ENCODE measurements at regions not wholly inside any gene's neighbourhood (a gene's known extent, or its start where the extent isn't known, plus 50 kb on each side); places are given as distances from the start of the nearest gene placed in this dataset.

- H3K9me3 Mint-ChIP-seq (ENCODE audit: unreplicated experiment) = no peaks in the 10 kb centered on the region
- no peaks in the 10 kb centered on the region for H3K27me3 Mint-ChIP-seq (ENCODE audit: insufficient read depth, unreplicated experiment)
- CTCF ChIA-PET = no interaction called here
- POLR2A ChIA-PET = no interaction called here
- H3K4me1 Mint-ChIP-seq (ENCODE audit: low read depth, unreplicated experiment) = no peaks in the 10 kb centered on the region
- H3K27ac Mint-ChIP-seq (ENCODE audit: unreplicated experiment) = no peak overlapping the region
- Histone ChIP-seq H3K9me3 (no peaks in the 10 kb centered on the region), H3K36me3 (ENCODE audit: control insufficient read depth, insufficient read depth, low read length) (no peaks in the 10 kb centered on the region), H3K4me1 (0 out of 2 replicates have a peak, but pooled peaks cover 5% of the 10 kb centered on the region), H3K27me3 (replicated peaks; ENCODE audit: control insufficient read depth, insufficient read depth, low read length) (no peaks in the 10 kb centered on the region), H3K4me3 (ENCODE audit: low read depth, low read length) (no peak overlapping the region)
- H3K4me3 Mint-ChIP-seq (ENCODE audit: unreplicated experiment) = no peak overlapping the region
- no peaks in the 10 kb centered on the region for H3K36me3 Mint-ChIP-seq (ENCODE audit: insufficient read depth, unreplicated experiment)
- no peak for DNase-seq
- intact Hi-C loops (cut with micrococcal nuclease; ENCODE audit: unreplicated experiment) = no loop called here
- BruUV-seq (replicated peaks) = no TSS peak
- no peak for TF ChIP-seq CTCF (IDR thresholded peaks at IDR 0.05; ENCODE audit: insufficient read depth in 1 of 2, low read depth in 1 of 2, low read length in 1 of 2, severe bottlenecking in 1 of 2, unreplicated experiment in 1 of 2)
Measured at GRCh38 chr17:72301887-72302286, 181.1 kb downstream of the SOX9 start.

GRCh38 chr17:72302735-72303134, 181.9 kb downstream of the SOX9 start:
- ChIA-PET POLR2A (no interaction called here), CTCF (no interaction called here)
- intact Hi-C loops (cut with micrococcal nuclease; ENCODE audit: unreplicated experiment) = no loop called here
- Histone ChIP-seq H3K4me3 (ENCODE audit: low read depth, low read length) (no peak overlapping the region), H3K36me3 (ENCODE audit: control insufficient read depth, insufficient read depth, low read length) (no peaks in the 10 kb centered on the region), H3K9me3 (no peaks in the 10 kb centered on the region), H3K27me3 (replicated peaks; ENCODE audit: control insufficient read depth, insufficient read depth, low read length) (no peaks in the 10 kb centered on the region), H3K4me1 (0 out of 2 replicates have a peak, but pooled peaks cover 5% of the 10 kb centered on the region)
- no peak overlapping the region for H3K4me3 Mint-ChIP-seq (ENCODE audit: unreplicated experiment)
- no peaks in the 10 kb centered on the region for H3K9me3 Mint-ChIP-seq (ENCODE audit: unreplicated experiment)
- no peak for DNase-seq
- no peak for TF ChIP-seq CTCF (IDR thresholded peaks at IDR 0.05; ENCODE audit: insufficient read depth in 1 of 2, low read depth in 1 of 2, low read length in 1 of 2, severe bottlenecking in 1 of 2, unreplicated experiment in 1 of 2)
- H3K27me3 Mint-ChIP-seq (ENCODE audit: insufficient read depth, unreplicated experiment) = no peaks in the 10 kb centered on the region
- no peak overlapping the region for H3K27ac Mint-ChIP-seq (ENCODE audit: unreplicated experiment)
- no peaks in the 10 kb centered on the region for H3K4me1 Mint-ChIP-seq (ENCODE audit: low read depth, unreplicated experiment)
- BruUV-seq (replicated peaks) = no TSS peak
- no peaks in the 10 kb centered on the region for H3K36me3 Mint-ChIP-seq (ENCODE audit: insufficient read depth, unreplicated experiment)

- ChIA-PET POLR2A (no interaction called here), CTCF (no interaction called here)
- no peaks in the 10 kb centered on the region for H3K36me3 Mint-ChIP-seq (ENCODE audit: insufficient read depth, unreplicated experiment)
- H3K9me3 Mint-ChIP-seq (ENCODE audit: unreplicated experiment) = no peaks in the 10 kb centered on the region
- no peaks in the 10 kb centered on the region for H3K27me3 ChIP-seq (replicated peaks; ENCODE audit: control insufficient read depth, insufficient read depth, low read length)
- H3K27ac Mint-ChIP-seq (ENCODE audit: unreplicated experiment) = no peak overlapping the region
- H3K4me1 Mint-ChIP-seq (ENCODE audit: low read depth, unreplicated experiment) = no peaks in the 10 kb centered on the region
- no peaks in the 10 kb centered on the region for H3K36me3 ChIP-seq (ENCODE audit: control insufficient read depth, insufficient read depth, low read length)
- 0 out of 2 replicates have a peak, but pooled peaks cover 5% of the 10 kb centered on the region for H3K4me1 ChIP-seq
- DNase-seq = no peak
- no peak overlapping the region for H3K4me3 ChIP-seq (ENCODE audit: low read depth, low read length)
- BruUV-seq (replicated peaks) = no TSS peak
- no peak for TF ChIP-seq CTCF (IDR thresholded peaks at IDR 0.05; ENCODE audit: insufficient read depth in 1 of 2, low read depth in 1 of 2, low read length in 1 of 2, severe bottlenecking in 1 of 2, unreplicated experiment in 1 of 2)
- no peaks in the 10 kb centered on the region for H3K9me3 ChIP-seq
- H3K4me3 Mint-ChIP-seq (ENCODE audit: unreplicated experiment) = no peak overlapping the region
- intact Hi-C loops (cut with micrococcal nuclease; ENCODE audit: unreplicated experiment) = no loop called here
- H3K27me3 Mint-ChIP-seq (ENCODE audit: insufficient read depth, unreplicated experiment) = no peaks in the 10 kb centered on the region
Measured at GRCh38 chr17:72303787-72304733, 183.2 kb downstream of the SOX9 start.

All from Caco-2 (cell line).